GM23338 (cell line): ENCODE measurements at regions not wholly inside any gene's neighbourhood (a gene's known extent, or its start where the extent isn't known, plus 50 kb on each side); places are given as distances from the start of the nearest gene placed in this dataset.

Experiments used
- ATAC-seq: fragments of 200-7000 bp; cut with Tn5 transposase; 3 replicates; pipeline ENCODE4 v1.9.1; 2020
- DNase-seq: peaks from one replicate; pipeline ENCODE4 v3.0.0-alpha.2; 2015; ENCODE audit warnings: low spot score
- H2AFZ ChIP-seq: fragments of 200-600 bp; sonication (generic); 2 replicates; pipeline ENCODE4 v1.8.0; 2016; ENCODE audit warnings: antibody characterized with exemption, mild to moderate bottlenecking, moderate library complexity
- H3F3A ChIP-seq: fragments of 200-600 bp; sonication (generic); replicated peaks from 2 replicates; pipeline ENCODE4 v1.8.0; 2017; ENCODE audit warnings: antibody characterized with exemption, mixed run types, low read depth
- H3K27ac ChIP-seq: fragments of 200-600 bp; sonication (generic); 2 replicates; pipeline ENCODE4 v1.6.1; 2016; ENCODE audit warnings: low read depth
- H3K27me3 ChIP-seq: fragments of 200-600 bp; sonication (generic); 2 replicates; pipeline ENCODE4 v1.8.0; 2016; ENCODE audit warnings: mild to moderate bottlenecking, mixed run types, moderate library complexity; ENCODE audit not compliant: insufficient read depth
- H3K36me3 ChIP-seq: fragments of 200-600 bp; sonication (generic); 2 replicates; pipeline ENCODE4 v1.8.0; 2016; ENCODE audit warnings: mild to moderate bottlenecking; ENCODE audit not compliant: insufficient read depth
- H3K4me1 ChIP-seq: fragments of 200-600 bp; sonication (generic); 2 replicates; pipeline ENCODE4 v1.8.0; 2016; ENCODE audit warnings: mild to moderate bottlenecking, moderate library complexity; ENCODE audit not compliant: insufficient read depth
- H3K4me2 ChIP-seq: fragments of 200-600 bp; sonication (generic); 2 replicates; pipeline ENCODE4 v1.7.1; 2017; ENCODE audit warnings: mixed run types
- H3K4me3 ChIP-seq: fragments of 200-600 bp; sonication (generic); 2 replicates; pipeline ENCODE4 v1.6.1; 2016; ENCODE audit warnings: mixed run types
- H3K79me2 ChIP-seq: fragments of 200-600 bp; sonication (generic); replicated peaks from 2 replicates; pipeline ENCODE4 v1.8.0; 2017; ENCODE audit warnings: mild to moderate bottlenecking; ENCODE audit not compliant: insufficient read depth
- H3K9me2 ChIP-seq: fragments of 200-600 bp; sonication (generic); 2 replicates; pipeline ENCODE4 v1.8.0; 2017; ENCODE audit not compliant: insufficient read depth
- H4K20me1 ChIP-seq: fragments of 200-600 bp; sonication (generic); replicated peaks from 2 replicates; pipeline ENCODE4 v1.8.0; 2017; ENCODE audit warnings: mild to moderate bottlenecking; ENCODE audit not compliant: insufficient read depth
- H3K27ac Mint-ChIP-seq: 2 replicates; pipeline ENCODE4 v1.8.0; 2020; ENCODE audit warnings: inconsistent platforms, mild to moderate bottlenecking, moderate library complexity, mixed read lengths
- H3K27me3 Mint-ChIP-seq: 3 replicates; pipeline ENCODE4 v1.8.0; 2022; ENCODE audit warnings: low read depth, mild to moderate bottlenecking, moderate library complexity, mixed read lengths, inconsistent platforms; ENCODE audit not compliant: insufficient read depth, poor library complexity
- H3K36me3 Mint-ChIP-seq: 3 replicates; pipeline ENCODE4 v1.8.0; 2021; ENCODE audit warnings: low read depth, mild to moderate bottlenecking, inconsistent platforms, moderate library complexity, mixed read lengths
- H3K4me1 Mint-ChIP-seq: 3 replicates; pipeline ENCODE4 v1.8.0; 2020; ENCODE audit warnings: mild to moderate bottlenecking, inconsistent platforms, mixed read lengths
- H3K4me3 Mint-ChIP-seq: 3 replicates; pipeline ENCODE4 v1.8.0; 2021; ENCODE audit warnings: moderate library complexity, mild to moderate bottlenecking, inconsistent platforms, mixed read lengths
- H3K9me3 Mint-ChIP-seq: 3 replicates; pipeline ENCODE4 v1.8.0; 2020; ENCODE audit warnings: moderate library complexity, mild to moderate bottlenecking, inconsistent platforms, mixed read lengths
- CREB1 ChIP-seq: fragments of 250-450 bp; sonication (Bioruptor Pico); IDR thresholded peaks from 2 replicates; pipeline ENCODE4 v1.5.0; 2020; ENCODE audit warnings: low read depth, mild to moderate bottlenecking, moderate library complexity
- CTCF ChIP-seq, 2 experiments: fragments of 200-600 bp in 1 of 2; sonication (generic) in 1 of 2; conservative IDR thresholded peaks; 2 replicates each; pipeline versions ENCODE4 v1.5.1 to v1.6.1; 2016 to 2017; ENCODE audit warnings: antibody characterized with exemption in 2 of 2, low read depth in 2 of 2, mild to moderate bottlenecking in 2 of 2, moderate library complexity in 1 of 2
- ETS1 ChIP-seq: IDR thresholded peaks from 2 replicates; pipeline ENCODE4 v1.6.1; 2016; ENCODE audit warnings: antibody characterized with exemption
- EZH2 ChIP-seq: fragments of 200-600 bp; sonication (generic); IDR thresholded peaks from one replicate; pipeline ENCODE4 v1.8.0; 2017; ENCODE audit warnings: antibody characterized with exemption, mild to moderate bottlenecking, low read depth; ENCODE audit not compliant: unreplicated experiment
- EZH2phosphoT487 ChIP-seq: fragments of 200-600 bp; sonication (generic); IDR thresholded peaks from one replicate; pipeline ENCODE4 v1.8.1; 2018; ENCODE audit warnings: antibody characterized with exemption; ENCODE audit not compliant: unreplicated experiment
- JUNB ChIP-seq: IDR thresholded peaks from one replicate; pipeline ENCODE4 v1.6.1; 2016; ENCODE audit warnings: antibody characterized with exemption; ENCODE audit not compliant: unreplicated experiment
- NANOG ChIP-seq: IDR thresholded peaks from 2 replicates; pipeline ENCODE4 v1.6.1; 2016; ENCODE audit warnings: antibody characterized with exemption, borderline replicate concordance
- REST ChIP-seq: IDR thresholded peaks from one replicate; pipeline ENCODE4 v1.6.1; 2018; ENCODE audit warnings: antibody characterized with exemption; ENCODE audit not compliant: unreplicated experiment
- STAT1 ChIP-seq: IDR thresholded peaks from one replicate; pipeline ENCODE4 v1.6.1; 2016; ENCODE audit warnings: antibody characterized with exemption; ENCODE audit not compliant: unreplicated experiment
- ZNF114 ChIP-seq: fragments of 250-450 bp; sonication (Bioruptor Pico); IDR thresholded peaks from 2 replicates; pipeline ENCODE4 v1.5.0; 2020; ENCODE audit warnings: mild to moderate bottlenecking, moderate library complexity
- ZNF462 ChIP-seq: fragments of 250-450 bp; sonication (Bioruptor Pico); IDR thresholded peaks from 2 replicates; pipeline ENCODE4 v1.5.0; 2020; ENCODE audit warnings: mild to moderate bottlenecking, moderate library complexity

GRCh38 chr6:151677404-151677803 lies 130.1 kb upstream of the ESR1 start:
- H3K27me3 Mint-ChIP-seq = no peaks in the 10 kb centered on the region
- no peak overlapping the region for H3K27ac ChIP-seq

More at GRCh38 chr6:151677404-151677803, 130.1 kb upstream of the ESR1 start:
- Histone ChIP-seq H3K4me2 (no peak overlapping the region), H3K27me3 (no peaks in the 10 kb centered on the region), H3K79me2 (no peaks in the 10 kb centered on the region), H4K20me1 (no peaks in the 10 kb centered on the region), H3K9me2 (peaks cover 8% of the 10 kb centered on the region; the same call in 1 of the 2 replicates), H2AFZ (no peak overlapping the region), H3K4me3 (no peak overlapping the region), H3F3A (no peaks in the 10 kb centered on the region), H3K4me1 (peaks cover 4% of the 10 kb centered on the region; the same call in 1 of the 2 replicates), H3K36me3 (no peaks in the 10 kb centered on the region)
- Mint-ChIP-seq H3K27ac (no peak overlapping the region), H3K4me1 (peaks cover 10% of the 10 kb centered on the region), H3K4me3 (no peak overlapping the region), H3K9me3 (no peaks in the 10 kb centered on the region; the same call in 1 of the 3 replicates), H3K36me3 (no peaks in the 10 kb centered on the region)
- TF ChIP-seq ZNF462 (no peak), STAT1 (no peak), EZH2 (no peak), NANOG (no peak), ZNF114 (no peak), REST (no peak), JUNB (no peak), EZH2phosphoT487 (no peak), ETS1 (no peak), CTCF (conservative IDR thresholded peaks at IDR 0.05; ENCODE audit: low read depth in 2 of 2) (no peak), CREB1 (CRISPR knock-in tag) (no peak)
- DNase-seq = no peak
- no peak for ATAC-seq
